Astrocyte of the cerebellum (primary cell): ENCODE measurements at regions not wholly inside any gene's neighbourhood (a gene's known extent, or its start where the extent isn't known, plus 50 kb on each side); places are given as distances from the start of the nearest gene placed in this dataset.

Source experiments
- DNase-seq: peaks from one replicate; pipeline ENCODE4 v3.0.0-alpha.2; 2011; ENCODE audit warnings: low read depth
- H3K4me3 ChIP-seq: 2 replicates; pipeline ENCODE4 v1.5.1; 2011; ENCODE audit warnings: mild to moderate bottlenecking, low read depth, low read length, moderate library complexity
- in situ Hi-C: cut with HindIII; loops from 2 replicates; pipeline ENCODE4 v1.10.0; 2017; ENCODE audit warnings: low sequenced_read_pairs
- TF ChIP-seq, protein P1 (sequence below): IDR thresholded peaks from 2 replicates; pipeline ENCODE4 v1.5.1; 2012; ENCODE audit warnings: low read length, low read depth, moderate library complexity, mild to moderate bottlenecking; ENCODE audit errors: missing control alignments

DNA sequence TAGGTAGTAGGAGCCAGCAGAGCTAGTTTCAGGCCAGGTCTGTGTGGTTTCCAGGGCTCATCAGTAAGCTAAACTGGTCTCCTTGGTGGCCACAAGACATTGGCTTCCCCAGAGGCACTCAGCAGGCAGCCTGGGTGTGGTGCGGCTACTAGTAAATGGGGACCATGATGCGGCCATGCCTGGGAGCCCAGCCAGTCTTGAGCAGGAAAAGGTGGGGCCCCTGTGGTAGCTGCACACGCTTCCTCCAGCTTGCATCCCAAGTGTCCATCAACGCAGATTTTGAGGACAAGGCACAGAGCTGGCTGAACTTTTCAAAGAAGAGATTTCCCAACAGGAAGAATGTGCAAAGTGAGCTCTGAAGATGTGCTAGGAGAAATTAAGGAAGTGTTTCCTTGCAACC, 107.4 kb upstream of the NAA20 start:
- in situ Hi-C loops, result no loop called here
- H3K4me3 ChIP-seq, result no peak overlapping the region
- DNase-seq, result peak; percentile 34
- TF ChIP-seq, protein P1, sequence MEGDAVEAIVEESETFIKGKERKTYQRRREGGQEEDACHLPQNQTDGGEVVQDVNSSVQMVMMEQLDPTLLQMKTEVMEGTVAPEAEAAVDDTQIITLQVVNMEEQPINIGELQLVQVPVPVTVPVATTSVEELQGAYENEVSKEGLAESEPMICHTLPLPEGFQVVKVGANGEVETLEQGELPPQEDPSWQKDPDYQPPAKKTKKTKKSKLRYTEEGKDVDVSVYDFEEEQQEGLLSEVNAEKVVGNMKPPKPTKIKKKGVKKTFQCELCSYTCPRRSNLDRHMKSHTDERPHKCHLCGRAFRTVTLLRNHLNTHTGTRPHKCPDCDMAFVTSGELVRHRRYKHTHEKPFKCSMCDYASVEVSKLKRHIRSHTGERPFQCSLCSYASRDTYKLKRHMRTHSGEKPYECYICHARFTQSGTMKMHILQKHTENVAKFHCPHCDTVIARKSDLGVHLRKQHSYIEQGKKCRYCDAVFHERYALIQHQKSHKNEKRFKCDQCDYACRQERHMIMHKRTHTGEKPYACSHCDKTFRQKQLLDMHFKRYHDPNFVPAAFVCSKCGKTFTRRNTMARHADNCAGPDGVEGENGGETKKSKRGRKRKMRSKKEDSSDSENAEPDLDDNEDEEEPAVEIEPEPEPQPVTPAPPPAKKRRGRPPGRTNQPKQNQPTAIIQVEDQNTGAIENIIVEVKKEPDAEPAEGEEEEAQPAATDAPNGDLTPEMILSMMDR, result no peak

DNA sequence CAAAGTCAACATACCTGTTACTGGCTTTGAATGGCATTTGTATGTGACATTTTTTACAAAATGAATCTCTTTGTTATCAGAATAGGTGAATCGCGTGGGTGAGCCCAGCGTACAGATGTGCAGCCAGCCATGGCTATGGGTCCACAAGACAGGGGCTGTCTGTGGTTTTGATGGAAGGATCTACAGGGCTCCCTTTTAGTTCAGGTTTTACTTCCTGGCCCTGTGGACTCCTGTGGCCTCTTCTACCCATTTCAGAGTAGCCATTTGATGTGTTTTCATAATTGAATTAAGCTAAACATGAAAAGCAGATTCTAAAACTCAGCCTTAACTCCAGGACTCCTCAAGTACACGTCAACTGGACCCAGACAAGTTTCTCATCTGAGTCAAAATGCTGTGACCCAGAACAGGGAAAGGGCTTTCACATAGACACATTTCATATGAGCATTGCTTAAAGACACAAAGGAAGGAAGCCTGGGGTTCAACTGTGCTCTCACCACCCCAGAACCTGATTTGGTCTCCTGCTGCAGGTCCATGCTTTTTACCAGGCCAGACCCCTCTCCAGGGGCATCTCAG, 105.3 kb upstream of the NAA20 start:
- TF ChIP-seq, protein P1, result no peak
- in situ Hi-C loops, result no loop called here
- DNase-seq, result no peak
- H3K4me3 ChIP-seq, result no peak overlapping the region

DNA sequence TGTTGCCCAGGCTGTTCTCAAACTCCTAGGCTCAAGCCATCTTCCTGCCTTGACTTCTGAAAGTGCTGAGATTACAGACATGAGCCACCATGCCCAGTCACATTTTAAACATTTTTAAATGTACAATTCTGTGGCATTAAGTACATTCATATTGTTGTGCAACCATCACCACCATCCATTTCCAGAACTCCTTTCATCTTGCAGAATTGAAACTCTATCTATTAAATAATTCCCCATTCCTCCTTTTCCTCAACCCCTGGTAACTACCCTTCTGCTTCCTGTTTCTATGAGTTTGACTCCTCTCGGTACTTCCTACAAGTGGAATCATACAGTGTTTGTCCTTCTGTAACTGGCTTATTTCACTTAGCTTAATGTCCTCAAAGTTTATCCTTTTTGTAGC, 103.8 kb upstream of the NAA20 start:
- H3K4me3 ChIP-seq, result no peak overlapping the region
- no peak for DNase-seq
- TF ChIP-seq, protein P1, result no peak
- in situ Hi-C loops, result no loop called here

DNA sequence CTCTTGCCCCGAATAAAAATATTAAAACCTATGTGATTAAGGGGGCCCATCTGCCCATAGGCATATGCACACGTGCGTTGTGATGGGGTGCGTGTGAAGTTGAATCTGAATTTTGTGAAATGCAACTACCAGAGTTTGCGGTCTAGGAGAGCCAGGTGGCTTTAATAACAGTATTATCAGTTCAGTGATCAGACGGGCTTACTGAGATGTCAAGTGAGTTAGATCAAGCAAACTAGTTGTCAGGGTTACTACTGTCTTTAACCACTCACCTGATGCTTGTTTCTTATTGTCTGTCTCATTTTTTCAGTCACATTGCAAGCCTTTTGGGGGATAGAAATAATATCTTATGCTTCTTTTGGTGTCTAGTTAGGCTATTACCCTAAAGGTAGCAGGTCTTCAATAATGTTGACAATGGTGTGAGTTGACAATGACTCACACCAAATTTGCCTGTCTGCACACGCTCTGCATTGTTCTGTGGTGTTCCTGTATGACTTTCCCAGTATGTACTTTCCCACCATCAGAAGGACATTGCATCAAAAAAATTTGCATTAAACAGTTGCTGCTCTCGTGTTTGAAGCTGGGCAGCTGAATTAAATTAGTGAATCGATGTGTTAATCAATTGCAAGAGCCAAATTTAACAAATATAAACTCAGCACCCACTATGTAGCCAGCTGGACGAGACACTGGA, 103.1 kb upstream of the NAA20 start:
- DNase-seq, result no peak
- H3K4me3 ChIP-seq, result no peak overlapping the region
- TF ChIP-seq, protein P1, result no peak
- in situ Hi-C loops, result no loop called here

DNA sequence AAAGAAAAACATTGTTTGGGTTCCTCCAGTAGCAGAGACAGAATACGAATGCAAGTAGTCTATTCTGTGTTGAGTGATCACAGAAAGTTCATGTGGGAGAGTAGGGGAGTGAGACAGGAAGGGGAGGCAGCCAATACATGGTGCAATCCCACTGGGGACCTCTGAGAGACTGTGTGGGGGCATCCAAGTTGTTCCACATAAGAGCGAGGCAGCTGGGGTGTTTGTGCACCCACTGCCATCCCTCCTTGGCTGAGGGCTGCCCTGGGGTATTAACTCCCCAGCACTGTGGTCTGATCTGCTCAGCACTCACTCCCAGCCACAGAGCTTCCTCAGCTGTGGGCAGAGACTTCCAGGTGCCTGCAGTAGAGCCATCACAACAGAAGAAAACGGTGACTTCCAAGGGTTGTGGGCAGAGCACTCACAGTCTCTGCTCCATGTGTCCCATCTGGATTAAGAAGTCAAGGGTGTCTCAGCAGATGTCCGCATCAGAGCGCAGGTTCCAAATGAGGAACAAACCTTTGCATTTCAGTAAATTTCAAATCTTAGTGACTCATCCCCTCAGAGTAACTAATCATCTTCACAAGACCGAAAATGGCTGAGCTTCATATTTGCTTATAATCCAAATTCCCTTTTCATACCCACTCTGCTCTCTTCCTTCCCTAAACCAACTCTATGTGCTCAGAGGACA, 101.9 kb upstream of the NAA20 start:
- in situ Hi-C loops, result no loop called here
- TF ChIP-seq, protein P1, result no peak
- H3K4me3 ChIP-seq, result no peak overlapping the region
- no peak for DNase-seq

DNA sequence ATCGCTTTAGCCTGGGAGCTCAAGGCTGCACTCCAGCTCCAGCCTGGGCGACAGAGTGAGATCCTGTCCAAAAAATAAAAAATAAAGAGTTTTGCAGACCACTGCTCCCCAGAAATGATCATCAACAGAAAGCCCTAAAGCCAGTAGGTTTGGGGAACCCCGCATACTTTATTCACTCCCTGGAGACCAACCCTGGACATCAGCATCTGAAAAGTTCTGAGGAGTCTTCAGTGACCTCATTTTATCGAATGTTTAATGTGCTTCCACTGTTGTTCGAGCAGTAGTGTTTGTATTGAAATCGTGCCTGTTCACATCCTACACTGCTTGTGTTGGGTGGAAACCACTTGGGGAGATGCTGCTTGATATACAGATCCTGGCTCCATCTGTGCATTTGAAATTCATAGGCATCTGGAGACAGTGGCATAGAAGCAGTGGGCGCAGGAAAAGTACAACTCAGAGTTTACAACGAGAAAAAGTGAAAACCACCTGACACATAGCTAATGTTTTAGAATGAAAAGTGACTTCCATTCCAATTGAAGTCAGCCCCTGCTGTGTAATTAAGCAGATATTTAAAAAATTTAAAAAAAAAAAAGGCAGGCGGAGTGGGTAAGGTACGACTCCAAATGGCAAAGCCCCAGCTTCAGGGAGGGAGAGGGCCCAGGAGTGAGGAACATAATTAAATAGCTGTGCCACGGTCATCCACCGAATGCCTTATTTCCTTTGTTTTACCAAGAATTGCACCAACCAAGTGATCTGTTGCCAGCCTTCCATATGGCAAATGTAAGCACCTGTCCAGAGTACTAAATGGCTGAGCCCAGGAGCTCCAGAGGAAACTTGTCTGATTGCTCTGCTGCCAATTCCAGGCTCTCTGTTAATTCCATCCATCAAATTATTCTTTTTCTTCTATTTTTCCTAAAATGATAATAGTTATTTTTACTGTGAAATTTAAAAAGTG, 100.4 kb upstream of the NAA20 start:
- TF ChIP-seq, protein P1, result no peak

More for the DNA sequence above, 100.4 kb upstream of the NAA20 start:
- no peak overlapping the region for H3K4me3 ChIP-seq
- DNase-seq, result no peak
- in situ Hi-C loops, result no loop called here
